Smooth muscle cell (in vitro differentiated cells): ENCODE measurements at regions not wholly inside any gene's neighbourhood (a gene's known extent, or its start where the extent isn't known, plus 50 kb on each side); places are given as distances from the start of the nearest gene placed in this dataset.
"Not testable (repeated sequence)": the region's sequence is repeated elsewhere in the genome, so short reads cannot be mapped to it uniquely, and the experiment has no call there.

Experiments used
- DNase-seq: peaks from one replicate; lab custom pipeline; 2025; ENCODE audit not compliant: unreplicated experiment; lab: John Stamatoyannopoulos, UW
- H2AFZ ChIP-seq: fragments of 200-600 bp; sonication (generic); 2 replicates; pipeline ENCODE4 v1.6.0; 2016; ENCODE audit warnings: antibody characterized with exemption, low read depth, mild to moderate bottlenecking
- H3F3A ChIP-seq: fragments of 200-600 bp; sonication (generic); 2 replicates; pipeline ENCODE4 v1.6.0; 2017; ENCODE audit warnings: antibody characterized with exemption, low read depth
- H3K27ac ChIP-seq: fragments of 200-600 bp; sonication (generic); 2 replicates; pipeline ENCODE4 v1.5.1; 2016; ENCODE audit warnings: low read depth, mild to moderate bottlenecking
- H3K27me3 ChIP-seq: fragments of 200-600 bp; sonication (generic); 2 replicates; pipeline ENCODE4 v1.6.1; 2016; ENCODE audit warnings: low read depth, mild to moderate bottlenecking
- H3K36me3 ChIP-seq: fragments of 200-600 bp; sonication (generic); 2 replicates; pipeline ENCODE4 v1.5.1; 2016; ENCODE audit warnings: low read depth
- H3K4me1 ChIP-seq: fragments of 200-600 bp; sonication (generic); 2 replicates; pipeline ENCODE4 v1.5.1; 2016; ENCODE audit warnings: low read depth
- H3K4me2 ChIP-seq: fragments of 200-600 bp; sonication (generic); 2 replicates; pipeline ENCODE4 v1.6.0; 2016; ENCODE audit warnings: mild to moderate bottlenecking
- H3K4me3 ChIP-seq: fragments of 200-600 bp; sonication (generic); 2 replicates; pipeline ENCODE4 v1.5.1; 2016; ENCODE audit warnings: mild to moderate bottlenecking
- H3K79me2 ChIP-seq: fragments of 200-600 bp; sonication (generic); 2 replicates; pipeline ENCODE4 v1.6.0; 2016; ENCODE audit warnings: low read depth, mild to moderate bottlenecking
- H3K9ac ChIP-seq: fragments of 200-600 bp; sonication (generic); 2 replicates; pipeline ENCODE4 v1.6.0; 2016; ENCODE audit warnings: low read depth
- H3K9me3 ChIP-seq: fragments of 200-600 bp; sonication (generic); replicated peaks from 2 replicates; pipeline ENCODE4 v1.5.1; 2016; ENCODE audit warnings: low read depth
- H4K20me1 ChIP-seq: fragments of 200-600 bp; sonication (generic); 2 replicates; pipeline ENCODE4 v1.6.0; 2016; ENCODE audit warnings: low read depth
- WGBS: methylation state at CpG from one replicate; pipeline ENCODE4 v1.1.7; 2016; ENCODE audit warnings: low lambda C conversion rate; 5-methylcytosine and 5-hydroxymethylcytosine counted together
- TF ChIP-seq, protein P1 (sequence below): fragments of 200-600 bp; sonication (generic); IDR thresholded peaks from 2 replicates; pipeline ENCODE4 v1.5.1; 2017; ENCODE audit warnings: borderline replicate concordance, mild to moderate bottlenecking, antibody characterized with exemption; ENCODE audit not compliant: insufficient read depth, poor library complexity, severe bottlenecking

DNA sequence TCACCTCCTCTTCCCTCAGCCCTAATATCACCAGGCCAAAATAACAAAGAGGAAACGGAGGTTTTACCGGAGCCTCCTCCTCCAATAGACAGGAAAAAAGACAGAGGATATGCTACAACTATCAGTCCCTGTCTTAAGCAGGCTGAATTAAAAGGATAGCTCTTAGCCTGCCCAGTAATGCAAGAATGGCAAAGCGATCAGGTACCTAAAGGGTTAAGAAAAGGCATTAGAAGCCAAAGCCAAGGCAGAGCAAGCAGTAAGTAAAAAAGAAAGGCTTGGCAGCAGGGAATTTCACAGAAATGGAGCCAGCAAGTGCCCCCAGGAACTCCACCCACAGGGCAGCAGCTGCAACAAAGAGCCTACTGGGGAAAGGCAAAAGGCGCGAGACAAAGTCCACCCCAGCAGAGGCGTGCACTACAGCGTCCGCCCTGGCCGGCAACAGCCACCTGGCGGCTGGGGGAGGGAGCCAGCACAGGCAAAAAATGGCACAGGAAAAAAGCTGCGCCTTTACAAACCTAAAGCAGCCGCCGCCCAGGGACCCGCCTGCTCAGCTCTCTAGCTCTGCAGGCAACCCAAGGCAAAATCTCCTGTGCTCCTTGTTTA lies 220.6 kb upstream of the ZC4H2 start:
- Histone ChIP-seq H3K4me1 (no peaks in the 10 kb centered on the region), H3K79me2 (no peaks in the 10 kb centered on the region), H3K9ac (no peak overlapping the region), H3K36me3 (no peaks in the 10 kb centered on the region), H3K9me3 (no peaks in the 10 kb centered on the region), H3K4me3 (peak overlapping the region; percentile 13), H3F3A (no peaks in the 10 kb centered on the region), H4K20me1 (no peaks in the 10 kb centered on the region), H2AFZ (no peak overlapping the region), H3K27me3 (no peaks in the 10 kb centered on the region), H3K27ac (no peak overlapping the region), H3K4me2 (peak overlapping the region; percentile 68)
- no peak for DNase-seq
- 40% methylated on average over 14 of the region's 14 CpGs for WGBS
- TF ChIP-seq, protein P1, sequence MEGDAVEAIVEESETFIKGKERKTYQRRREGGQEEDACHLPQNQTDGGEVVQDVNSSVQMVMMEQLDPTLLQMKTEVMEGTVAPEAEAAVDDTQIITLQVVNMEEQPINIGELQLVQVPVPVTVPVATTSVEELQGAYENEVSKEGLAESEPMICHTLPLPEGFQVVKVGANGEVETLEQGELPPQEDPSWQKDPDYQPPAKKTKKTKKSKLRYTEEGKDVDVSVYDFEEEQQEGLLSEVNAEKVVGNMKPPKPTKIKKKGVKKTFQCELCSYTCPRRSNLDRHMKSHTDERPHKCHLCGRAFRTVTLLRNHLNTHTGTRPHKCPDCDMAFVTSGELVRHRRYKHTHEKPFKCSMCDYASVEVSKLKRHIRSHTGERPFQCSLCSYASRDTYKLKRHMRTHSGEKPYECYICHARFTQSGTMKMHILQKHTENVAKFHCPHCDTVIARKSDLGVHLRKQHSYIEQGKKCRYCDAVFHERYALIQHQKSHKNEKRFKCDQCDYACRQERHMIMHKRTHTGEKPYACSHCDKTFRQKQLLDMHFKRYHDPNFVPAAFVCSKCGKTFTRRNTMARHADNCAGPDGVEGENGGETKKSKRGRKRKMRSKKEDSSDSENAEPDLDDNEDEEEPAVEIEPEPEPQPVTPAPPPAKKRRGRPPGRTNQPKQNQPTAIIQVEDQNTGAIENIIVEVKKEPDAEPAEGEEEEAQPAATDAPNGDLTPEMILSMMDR = peak; percentile 22

DNA sequence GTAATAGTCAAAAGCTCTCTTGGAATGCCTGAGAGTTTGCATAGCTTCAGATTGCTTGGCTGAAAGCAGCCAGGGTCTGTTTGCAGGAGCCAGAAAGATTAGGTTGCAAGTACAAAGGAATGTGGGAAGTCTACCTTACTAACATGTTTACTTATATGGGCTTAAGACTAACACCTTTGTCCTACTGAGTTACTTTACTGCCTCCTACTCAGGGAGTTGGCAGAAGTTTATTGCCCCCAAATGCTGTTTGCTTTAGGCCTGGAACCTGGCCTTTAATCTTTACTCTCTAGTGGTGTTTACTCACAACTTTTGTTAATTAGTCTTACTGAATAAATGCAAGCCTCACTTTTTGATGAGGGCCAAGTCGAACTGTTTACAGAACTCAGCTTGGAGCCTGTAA lies 219.4 kb upstream of the ZC4H2 start:
- Histone ChIP-seq H3K27ac (no peak overlapping the region), H3K4me2 (no peak overlapping the region), H3F3A (no peaks in the 10 kb centered on the region), H3K9ac (no peak overlapping the region), H3K27me3 (no peaks in the 10 kb centered on the region), H3K79me2 (no peaks in the 10 kb centered on the region), H3K36me3 (no peaks in the 10 kb centered on the region), H3K9me3 (no peaks in the 10 kb centered on the region), H3K4me1 (no peaks in the 10 kb centered on the region), H4K20me1 (no peaks in the 10 kb centered on the region), H3K4me3 (no peak overlapping the region), H2AFZ (no peak overlapping the region)
- DNase-seq = no peak
- TF ChIP-seq, protein P1 = no peak
- WGBS = 43% methylated on average over 1 of the region's 1 CpG

DNA sequence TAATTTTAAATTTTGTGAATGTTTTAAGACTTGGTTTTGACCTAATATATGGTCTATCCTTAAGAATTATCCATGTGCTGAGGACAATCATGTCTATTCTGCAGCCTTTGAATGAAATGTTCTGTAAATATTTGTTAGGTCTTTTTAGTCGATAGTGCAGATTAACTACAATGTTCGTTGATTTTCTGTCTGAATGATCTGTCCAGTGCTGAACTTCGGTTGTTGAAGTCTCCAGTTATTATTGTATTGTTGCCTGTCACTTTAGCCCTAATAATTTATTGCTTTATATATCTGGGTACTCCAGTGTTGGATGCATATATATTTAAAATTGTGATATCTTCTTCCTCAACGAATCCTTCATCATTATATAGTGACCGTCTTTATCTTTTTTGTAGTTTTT lies 218.3 kb upstream of the ZC4H2 start:
- Histone ChIP-seq H3K4me1 (no peaks in the 10 kb centered on the region), H4K20me1 (no peaks in the 10 kb centered on the region), H3K4me3 (no peak overlapping the region), H3K27ac (no peak overlapping the region), H3K36me3 (no peaks in the 10 kb centered on the region), H3K4me2 (no peak overlapping the region), H3K9me3 (no peaks in the 10 kb centered on the region), H3K27me3 (no peaks in the 10 kb centered on the region), H3K9ac (no peak overlapping the region), H2AFZ (no peak overlapping the region), H3F3A (no peaks in the 10 kb centered on the region), H3K79me2 (no peaks in the 10 kb centered on the region)
- 82% methylated on average over 5 of the region's 5 CpGs for WGBS
- TF ChIP-seq, protein P1 = no peak
- no peak for DNase-seq

DNA sequence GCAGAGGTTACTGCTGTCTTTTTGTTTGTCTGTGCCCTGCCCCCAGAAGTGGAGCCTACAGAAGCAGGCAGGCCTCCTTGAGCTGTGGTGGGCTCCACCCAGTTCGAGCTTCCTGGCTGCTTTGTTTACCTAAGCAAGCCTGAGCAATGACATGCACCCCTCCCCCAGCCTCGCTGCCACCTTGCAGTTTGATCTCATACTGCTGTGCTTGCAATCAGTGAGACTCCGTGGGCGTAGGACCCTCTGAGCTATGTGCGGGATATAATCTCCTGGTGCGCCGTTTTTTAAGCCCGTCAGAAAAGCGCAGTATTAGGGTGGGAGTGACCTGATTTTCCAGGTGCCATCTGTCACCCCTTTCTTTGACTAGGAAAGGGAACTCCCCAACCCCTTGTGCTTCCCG lies 187.1 kb upstream of the ZC4H2 start:
- H3K9ac ChIP-seq, H3K27ac ChIP-seq, H4K20me1 ChIP-seq, H3K9me3 ChIP-seq, DNase-seq, H3K79me2 ChIP-seq, H3K36me3 ChIP-seq, H3K4me3 ChIP-seq, H3K4me2 ChIP-seq, H2AFZ ChIP-seq, H3K27me3 ChIP-seq, H3K4me1 ChIP-seq, H3F3A ChIP-seq: not testable (repeated sequence)
- 88% methylated on average over 10 of the region's 10 CpGs for WGBS
